Neural progenitor cell (in vitro differentiated cells): ENCODE measurements at regions not wholly inside any gene's neighbourhood (a gene's known extent, or its start where the extent isn't known, plus 50 kb on each side); places are given as distances from the start of the nearest gene placed in this dataset.

Experiments
- EZH2 ChIP-seq: fragments of 200-600 bp; sonication (generic); IDR thresholded peaks from 2 replicates; pipeline ENCODE4 v1.6.1; 2017; ENCODE audit warnings: antibody characterized with exemption, mild to moderate bottlenecking, moderate library complexity
- EZH2phosphoT487 ChIP-seq: fragments of 200-600 bp; sonication (generic); IDR thresholded peaks from 2 replicates; pipeline ENCODE4 v1.6.1; 2017; ENCODE audit warnings: antibody characterized with exemption
- TF ChIP-seq, protein P1 (sequence below): fragments of 200-600 bp; sonication (generic); IDR thresholded peaks from 2 replicates; pipeline ENCODE4 v1.5.1; 2017; ENCODE audit warnings: antibody characterized with exemption, mild to moderate bottlenecking

DNA sequence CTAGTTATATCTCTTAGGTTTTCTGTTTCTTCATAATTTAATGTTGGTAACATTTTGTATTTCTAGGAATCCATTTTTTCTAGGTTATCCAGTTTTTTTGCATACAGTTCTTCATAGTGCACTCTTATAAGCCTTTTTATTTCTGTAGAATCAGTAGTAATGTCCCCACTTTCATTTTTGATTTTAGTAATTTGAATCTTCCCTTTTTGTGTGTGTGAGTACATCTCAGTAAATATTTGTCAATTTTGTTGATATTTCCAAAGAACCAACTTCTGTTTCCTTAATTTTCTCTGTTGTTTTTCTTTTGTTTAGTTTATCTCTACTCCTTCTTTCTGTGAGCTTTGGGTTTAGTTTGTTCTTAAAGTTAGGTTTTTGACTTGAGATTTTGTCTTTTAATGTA, 507.3 kb upstream of the RGS6 start:
- TF ChIP-seq, protein P1, sequence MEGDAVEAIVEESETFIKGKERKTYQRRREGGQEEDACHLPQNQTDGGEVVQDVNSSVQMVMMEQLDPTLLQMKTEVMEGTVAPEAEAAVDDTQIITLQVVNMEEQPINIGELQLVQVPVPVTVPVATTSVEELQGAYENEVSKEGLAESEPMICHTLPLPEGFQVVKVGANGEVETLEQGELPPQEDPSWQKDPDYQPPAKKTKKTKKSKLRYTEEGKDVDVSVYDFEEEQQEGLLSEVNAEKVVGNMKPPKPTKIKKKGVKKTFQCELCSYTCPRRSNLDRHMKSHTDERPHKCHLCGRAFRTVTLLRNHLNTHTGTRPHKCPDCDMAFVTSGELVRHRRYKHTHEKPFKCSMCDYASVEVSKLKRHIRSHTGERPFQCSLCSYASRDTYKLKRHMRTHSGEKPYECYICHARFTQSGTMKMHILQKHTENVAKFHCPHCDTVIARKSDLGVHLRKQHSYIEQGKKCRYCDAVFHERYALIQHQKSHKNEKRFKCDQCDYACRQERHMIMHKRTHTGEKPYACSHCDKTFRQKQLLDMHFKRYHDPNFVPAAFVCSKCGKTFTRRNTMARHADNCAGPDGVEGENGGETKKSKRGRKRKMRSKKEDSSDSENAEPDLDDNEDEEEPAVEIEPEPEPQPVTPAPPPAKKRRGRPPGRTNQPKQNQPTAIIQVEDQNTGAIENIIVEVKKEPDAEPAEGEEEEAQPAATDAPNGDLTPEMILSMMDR = no peak
- TF ChIP-seq EZH2phosphoT487 (no peak), EZH2 (no peak)
